ENCODE measurements at regions not wholly inside any gene's neighbourhood (a gene's known extent, or its start where the extent isn't known, plus 50 kb on each side); places are given as distances from the start of the nearest gene placed in this dataset.

GRCh38 chr16:79679334-79679733 lies 78.8 kb upstream of the MAF start:
- H3K4me1 Mint-ChIP-seq (ENCODE audit: low read depth, unreplicated experiment): no peaks in the 10 kb centered on the region
- no peaks in the 10 kb centered on the region for H3K27me3 Mint-ChIP-seq (ENCODE audit: unreplicated experiment)
- no peak for DNase-seq
- TF ChIP-seq CTCF (IDR thresholded peaks at IDR 0.05; ENCODE audit: partially characterized antibody, unreplicated experiment): no peak
- H3K4me3 Mint-ChIP-seq (ENCODE audit: unreplicated experiment): no peak overlapping the region
- H3K36me3 Mint-ChIP-seq (ENCODE audit: unreplicated experiment): no peaks in the 10 kb centered on the region
- no peaks in the 10 kb centered on the region for H3K9me3 Mint-ChIP-seq (ENCODE audit: unreplicated experiment)
- no peak overlapping the region for H3K27ac Mint-ChIP-seq (ENCODE audit: unreplicated experiment)

GRCh38 chr16:79677799-79678530 lies 77.4 kb upstream of the MAF start:
- no peaks in the 10 kb centered on the region for H3K27me3 Mint-ChIP-seq (ENCODE audit: unreplicated experiment)
- no peak overlapping the region for H3K4me3 Mint-ChIP-seq (ENCODE audit: unreplicated experiment)
- H3K27ac Mint-ChIP-seq (ENCODE audit: unreplicated experiment): no peak overlapping the region
- no peaks in the 10 kb centered on the region for H3K4me1 Mint-ChIP-seq (ENCODE audit: low read depth, unreplicated experiment)
- H3K9me3 Mint-ChIP-seq (ENCODE audit: unreplicated experiment): no peaks in the 10 kb centered on the region
- DNase-seq: no peak
- TF ChIP-seq CTCF (IDR thresholded peaks at IDR 0.05; ENCODE audit: partially characterized antibody, unreplicated experiment): no peak
- no peaks in the 10 kb centered on the region for H3K36me3 Mint-ChIP-seq (ENCODE audit: unreplicated experiment)

GRCh38 chr16:79673635-79674034 lies 73.1 kb upstream of the MAF start:
- Mint-ChIP-seq H3K9me3 (ENCODE audit: unreplicated experiment) (no peaks in the 10 kb centered on the region), H3K27me3 (ENCODE audit: unreplicated experiment) (no peaks in the 10 kb centered on the region), H3K4me3 (ENCODE audit: unreplicated experiment) (no peak overlapping the region), H3K27ac (ENCODE audit: unreplicated experiment) (no peak overlapping the region), H3K36me3 (ENCODE audit: unreplicated experiment) (peaks cover 5% of the 10 kb centered on the region), H3K4me1 (ENCODE audit: low read depth, unreplicated experiment) (no peaks in the 10 kb centered on the region)
- TF ChIP-seq CTCF (IDR thresholded peaks at IDR 0.05; ENCODE audit: partially characterized antibody, unreplicated experiment): no peak
- DNase-seq: no peak

GRCh38 chr16:79672524-79672923 lies 72.0 kb upstream of the MAF start:
- no peak for DNase-seq
- no peak for TF ChIP-seq CTCF (IDR thresholded peaks at IDR 0.05; ENCODE audit: partially characterized antibody, unreplicated experiment)
- peaks cover 5% of the 10 kb centered on the region for H3K36me3 Mint-ChIP-seq (ENCODE audit: unreplicated experiment)
- no peaks in the 10 kb centered on the region for H3K4me1 Mint-ChIP-seq (ENCODE audit: low read depth, unreplicated experiment)
- no peak overlapping the region for H3K4me3 Mint-ChIP-seq (ENCODE audit: unreplicated experiment)
- no peak overlapping the region for H3K27ac Mint-ChIP-seq (ENCODE audit: unreplicated experiment)
- no peaks in the 10 kb centered on the region for H3K9me3 Mint-ChIP-seq (ENCODE audit: unreplicated experiment)
- peaks cover under 1% of the 10 kb centered on the region for H3K27me3 Mint-ChIP-seq (ENCODE audit: unreplicated experiment)

- Mint-ChIP-seq H3K27me3 (ENCODE audit: unreplicated experiment) (peaks cover 1% of the 10 kb centered on the region), H3K36me3 (ENCODE audit: unreplicated experiment) (peaks cover 5% of the 10 kb centered on the region), H3K9me3 (ENCODE audit: unreplicated experiment) (no peaks in the 10 kb centered on the region), H3K4me3 (ENCODE audit: unreplicated experiment) (no peak overlapping the region), H3K4me1 (ENCODE audit: low read depth, unreplicated experiment) (no peaks in the 10 kb centered on the region), H3K27ac (ENCODE audit: unreplicated experiment) (no peak overlapping the region)
- DNase-seq: no peak
- TF ChIP-seq CTCF (IDR thresholded peaks at IDR 0.05; ENCODE audit: partially characterized antibody, unreplicated experiment): no peak
Observed at GRCh38 chr16:79668502-79668901, 68.0 kb upstream of the MAF start.

Measured in glutamatergic neuron (in vitro differentiated cells).